ENCODE measurements at regions not wholly inside any gene's neighbourhood (a gene's known extent, or its start where the extent isn't known, plus 50 kb on each side); places are given as distances from the start of the nearest gene placed in this dataset.

DNA sequence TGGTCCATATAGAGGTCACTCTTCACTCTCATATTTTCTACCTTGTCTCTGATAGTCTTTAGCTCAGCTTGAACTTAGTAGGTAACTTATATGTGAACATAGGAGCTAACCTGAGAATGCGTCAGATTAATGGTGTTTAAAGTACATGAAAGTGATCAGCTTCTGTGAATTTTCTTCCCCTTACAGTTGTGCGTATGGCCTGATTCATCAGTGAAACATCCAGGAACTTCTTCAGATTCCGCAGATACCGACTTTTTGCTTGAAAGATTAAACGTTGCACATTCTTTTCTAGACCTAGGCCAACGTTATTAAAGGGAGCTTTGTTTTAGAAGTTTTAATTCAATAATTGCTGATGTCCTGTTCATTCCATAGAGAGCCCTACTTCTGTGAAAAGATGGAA lies 1945.1 kb upstream of the SEL1L start:
- Mint-ChIP-seq H3K36me3 (no peaks in the 10 kb centered on the region), H3K27me3 (ENCODE audit: low read depth in 3 of 3) (no peaks in the 10 kb centered on the region), H3K4me3 (no peak overlapping the region), H3K27ac (no peak overlapping the region), H3K4me1 (no peaks in the 10 kb centered on the region), H3K9me3 (peaks cover 0 to 4% (median 0%) of the 10 kb centered on the region in 7 donors)
- no peak for DNase-seq
- intact Hi-C loops (cut with micrococcal nuclease) = no loop called here
- Histone ChIP-seq H3K4me2 (replicated peaks; ENCODE audit: extremely low read depth, low read length, poor library complexity, severe bottlenecking) (no peak overlapping the region), H3K36me3 (replicated peaks in 1 of 2; ENCODE audit: control insufficient read depth in 1 of 2, insufficient read depth in 2 of 2, low read length in 2 of 2) (no peaks in the 10 kb centered on the region), H3K4me3 (replicated peaks in 1 of 3; ENCODE audit: low read depth in 2 of 3, low read length in 3 of 3) (no peak overlapping the region), H2AFZ (ENCODE audit: insufficient read depth, low read depth, low read length, poor library complexity, severe bottlenecking) (no peak overlapping the region), H4K20me1 (ENCODE audit: insufficient read depth, low read length) (no peaks in the 10 kb centered on the region), H3K9ac (ENCODE audit: insufficient read depth, low read length, poor library complexity, severe bottlenecking) (no peak overlapping the region), H3K27me3 (ENCODE audit: control insufficient read depth in 2 of 2, insufficient read depth in 2 of 2, low read length in 2 of 2) (no peaks in the 10 kb centered on the region), H3K4me1 (ENCODE audit: control insufficient read depth in 1 of 2, insufficient read depth in 2 of 2, low read length in 2 of 2) (no peaks in the 10 kb centered on the region), H3K27ac (ENCODE audit: low read depth in 1 of 2, low read length in 2 of 2) (no peak overlapping the region), H3K9me3 (replicated peaks in 1 of 2; ENCODE audit: control insufficient read depth in 1 of 2, insufficient read depth in 1 of 2, low read length in 2 of 2) (no peaks in the 10 kb centered on the region), H3K79me2 (ENCODE audit: insufficient read depth, low read length) (no peaks in the 10 kb centered on the region)
- no CpG with 5 or more reads among the region's 6 CpGs for WGBS (ENCODE audit: insufficient coverage)
- TF ChIP-seq, protein P1, sequence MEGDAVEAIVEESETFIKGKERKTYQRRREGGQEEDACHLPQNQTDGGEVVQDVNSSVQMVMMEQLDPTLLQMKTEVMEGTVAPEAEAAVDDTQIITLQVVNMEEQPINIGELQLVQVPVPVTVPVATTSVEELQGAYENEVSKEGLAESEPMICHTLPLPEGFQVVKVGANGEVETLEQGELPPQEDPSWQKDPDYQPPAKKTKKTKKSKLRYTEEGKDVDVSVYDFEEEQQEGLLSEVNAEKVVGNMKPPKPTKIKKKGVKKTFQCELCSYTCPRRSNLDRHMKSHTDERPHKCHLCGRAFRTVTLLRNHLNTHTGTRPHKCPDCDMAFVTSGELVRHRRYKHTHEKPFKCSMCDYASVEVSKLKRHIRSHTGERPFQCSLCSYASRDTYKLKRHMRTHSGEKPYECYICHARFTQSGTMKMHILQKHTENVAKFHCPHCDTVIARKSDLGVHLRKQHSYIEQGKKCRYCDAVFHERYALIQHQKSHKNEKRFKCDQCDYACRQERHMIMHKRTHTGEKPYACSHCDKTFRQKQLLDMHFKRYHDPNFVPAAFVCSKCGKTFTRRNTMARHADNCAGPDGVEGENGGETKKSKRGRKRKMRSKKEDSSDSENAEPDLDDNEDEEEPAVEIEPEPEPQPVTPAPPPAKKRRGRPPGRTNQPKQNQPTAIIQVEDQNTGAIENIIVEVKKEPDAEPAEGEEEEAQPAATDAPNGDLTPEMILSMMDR (IDR thresholded peaks at IDR 0.05) = no peak

DNA sequence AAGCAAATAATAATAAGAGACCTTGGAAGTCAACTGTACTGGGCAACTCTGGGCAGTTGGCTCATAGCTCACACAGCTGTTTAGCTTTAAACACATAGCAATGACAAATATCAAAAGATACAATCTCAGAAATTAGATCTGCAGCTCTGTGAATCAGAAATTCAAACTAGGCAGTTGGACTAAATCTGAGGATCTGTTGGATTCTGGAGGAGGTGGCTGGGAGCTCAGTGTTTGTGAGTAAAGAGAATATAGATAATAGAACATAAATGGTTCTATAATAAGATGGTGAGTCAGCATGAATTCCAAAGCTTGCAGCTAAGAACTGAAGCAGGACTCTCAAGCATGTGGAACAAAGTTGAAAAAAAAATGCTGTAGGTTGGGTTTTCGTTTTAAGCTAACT lies 1949.4 kb upstream of the SEL1L start:
- Histone ChIP-seq H2AFZ (ENCODE audit: insufficient read depth, low read depth, low read length, poor library complexity, severe bottlenecking) (no peak overlapping the region), H3K36me3 (replicated peaks in 1 of 2; ENCODE audit: control insufficient read depth in 1 of 2, insufficient read depth in 2 of 2, low read length in 2 of 2) (no peaks in the 10 kb centered on the region), H3K4me1 (ENCODE audit: control insufficient read depth in 1 of 2, insufficient read depth in 2 of 2, low read length in 2 of 2) (no peaks in the 10 kb centered on the region), H4K20me1 (ENCODE audit: insufficient read depth, low read length) (no peaks in the 10 kb centered on the region), H3K9me3 (replicated peaks in 1 of 2; ENCODE audit: control insufficient read depth in 1 of 2, insufficient read depth in 1 of 2, low read length in 2 of 2) (no peaks in the 10 kb centered on the region), H3K27me3 (ENCODE audit: control insufficient read depth in 2 of 2, insufficient read depth in 2 of 2, low read length in 2 of 2) (no peaks in the 10 kb centered on the region), H3K4me2 (replicated peaks; ENCODE audit: extremely low read depth, low read length, poor library complexity, severe bottlenecking) (no peak overlapping the region), H3K4me3 (replicated peaks in 1 of 3; ENCODE audit: low read depth in 2 of 3, low read length in 3 of 3) (no peak overlapping the region), H3K79me2 (ENCODE audit: insufficient read depth, low read length) (no peaks in the 10 kb centered on the region), H3K27ac (ENCODE audit: low read depth in 1 of 2, low read length in 2 of 2) (no peak overlapping the region), H3K9ac (ENCODE audit: insufficient read depth, low read length, poor library complexity, severe bottlenecking) (no peak overlapping the region)
- intact Hi-C loops (cut with micrococcal nuclease) = no loop called here
- TF ChIP-seq, protein P1 (IDR thresholded peaks at IDR 0.05) = no peak
- WGBS (ENCODE audit: insufficient coverage) = no CpG with 5 or more reads among the region's 1 CpG
- no peak for DNase-seq
- H3K4me3 Mint-ChIP-seq = no peak overlapping the region
- no peak overlapping the region for H3K27ac Mint-ChIP-seq
- H3K36me3 Mint-ChIP-seq = no peaks in the 10 kb centered on the region
- H3K4me1 Mint-ChIP-seq = no peaks in the 10 kb centered on the region
- H3K27me3 Mint-ChIP-seq (ENCODE audit: low read depth in 3 of 3) = peaks cover 0 to 1% (median 0%) of the 10 kb centered on the region in 3 donors
- peaks cover 0 to 3% (median 0%) of the 10 kb centered on the region in 7 donors for H3K9me3 Mint-ChIP-seq

Data from CD14-positive monocyte (primary cell).